ENCODE measurements at regions not wholly inside any gene's neighbourhood (a gene's known extent, or its start where the extent isn't known, plus 50 kb on each side); places are given as distances from the start of the nearest gene placed in this dataset.

DNA sequence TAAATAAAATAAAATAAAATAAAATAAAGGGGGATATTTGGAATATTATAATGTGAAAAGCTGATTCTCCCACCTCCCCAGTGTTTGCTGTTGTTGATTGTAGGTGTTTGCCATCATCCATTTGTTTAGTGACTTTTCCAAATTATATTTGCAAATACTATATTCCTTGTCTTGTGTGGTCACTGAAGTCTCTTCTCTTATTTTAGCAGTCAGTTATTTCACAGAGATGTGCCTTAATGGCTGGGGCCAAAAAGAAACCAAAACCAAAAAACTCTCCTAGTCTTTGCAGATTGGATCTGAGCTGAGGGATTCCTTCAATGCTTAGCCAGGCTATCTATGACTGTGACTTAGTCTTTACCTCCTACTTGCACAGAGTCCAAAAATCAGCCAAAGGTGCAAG lies 70.9 kb upstream of the ZNF169 start:
- TF ChIP-seq JUN (IDR thresholded peaks at IDR 0.05; ENCODE audit: borderline replicate concordance, insufficient read depth, insufficient read length, low read depth) = no peak
- TF ChIP-seq, protein P1, sequence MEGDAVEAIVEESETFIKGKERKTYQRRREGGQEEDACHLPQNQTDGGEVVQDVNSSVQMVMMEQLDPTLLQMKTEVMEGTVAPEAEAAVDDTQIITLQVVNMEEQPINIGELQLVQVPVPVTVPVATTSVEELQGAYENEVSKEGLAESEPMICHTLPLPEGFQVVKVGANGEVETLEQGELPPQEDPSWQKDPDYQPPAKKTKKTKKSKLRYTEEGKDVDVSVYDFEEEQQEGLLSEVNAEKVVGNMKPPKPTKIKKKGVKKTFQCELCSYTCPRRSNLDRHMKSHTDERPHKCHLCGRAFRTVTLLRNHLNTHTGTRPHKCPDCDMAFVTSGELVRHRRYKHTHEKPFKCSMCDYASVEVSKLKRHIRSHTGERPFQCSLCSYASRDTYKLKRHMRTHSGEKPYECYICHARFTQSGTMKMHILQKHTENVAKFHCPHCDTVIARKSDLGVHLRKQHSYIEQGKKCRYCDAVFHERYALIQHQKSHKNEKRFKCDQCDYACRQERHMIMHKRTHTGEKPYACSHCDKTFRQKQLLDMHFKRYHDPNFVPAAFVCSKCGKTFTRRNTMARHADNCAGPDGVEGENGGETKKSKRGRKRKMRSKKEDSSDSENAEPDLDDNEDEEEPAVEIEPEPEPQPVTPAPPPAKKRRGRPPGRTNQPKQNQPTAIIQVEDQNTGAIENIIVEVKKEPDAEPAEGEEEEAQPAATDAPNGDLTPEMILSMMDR (IDR thresholded peaks at IDR 0.05; ENCODE audit: extremely low read depth in 1 of 2, insufficient read depth in 1 of 2, low read depth in 1 of 2, low read length in 2 of 2) = no peak
- no peak for TF ChIP-seq POLR2AphosphoS5 (IDR thresholded peaks at IDR 0.05; ENCODE audit: insufficient read depth, low read depth, low read length)
- no peak for TF ChIP-seq GATA2 (IDR thresholded peaks at IDR 0.05; ENCODE audit: insufficient read depth, insufficient read length, low read depth, low read length)
- no peak for TF ChIP-seq POLR2A (IDR thresholded peaks at IDR 0.05; ENCODE audit: low read depth, low read length)
- no peak for TF ChIP-seq EZH2 (IDR thresholded peaks at IDR 0.05; ENCODE audit: borderline replicate concordance, low read depth, low read length, severe bottlenecking)
- no peak for TF ChIP-seq FOS (IDR thresholded peaks at IDR 0.05; ENCODE audit: borderline replicate concordance, insufficient read depth, low read length)
- no peak for TF ChIP-seq MYC (IDR thresholded peaks at IDR 0.05; ENCODE audit: low read depth, low read length)
